ENCODE measurements at regions not wholly inside any gene's neighbourhood (a gene's known extent, or its start where the extent isn't known, plus 50 kb on each side); places are given as distances from the start of the nearest gene placed in this dataset.
A peak's percentile ranks its signal among the peaks of the same experiment; 100 is the strongest.

DNA sequence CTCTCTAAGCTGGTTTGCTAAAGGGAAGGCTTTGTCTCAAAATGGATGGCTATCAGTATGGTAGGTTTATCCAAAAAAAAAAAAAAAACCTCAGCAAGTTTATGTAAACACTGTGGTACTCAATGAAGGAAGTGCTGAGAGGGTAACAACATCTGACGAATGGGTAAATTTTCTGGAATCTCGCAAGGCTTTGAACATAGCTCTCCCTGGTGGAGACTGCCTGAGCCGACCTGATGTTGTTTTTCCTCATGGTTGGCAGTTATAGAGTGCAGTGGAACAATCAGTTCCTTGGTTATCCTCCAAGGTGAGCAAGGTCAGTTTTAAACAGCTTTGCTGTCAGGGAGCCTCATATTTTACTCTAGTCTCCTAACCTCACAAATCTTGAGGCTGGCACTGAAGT is 94.6 kb downstream of the ZPLD1 start:
- DNase-seq, result peak; percentile 42
- in situ Hi-C loops (cut with HindIII; ENCODE audit: low pct_ligation_motif_present, low pct_unique_long_range_greater_than_20kb, low sequenced_read_pairs), result loop anchor here (25.0 kb wide), 1 partner anchor 292 kb away; no protein-coding TSS in a partner anchor

DNA sequence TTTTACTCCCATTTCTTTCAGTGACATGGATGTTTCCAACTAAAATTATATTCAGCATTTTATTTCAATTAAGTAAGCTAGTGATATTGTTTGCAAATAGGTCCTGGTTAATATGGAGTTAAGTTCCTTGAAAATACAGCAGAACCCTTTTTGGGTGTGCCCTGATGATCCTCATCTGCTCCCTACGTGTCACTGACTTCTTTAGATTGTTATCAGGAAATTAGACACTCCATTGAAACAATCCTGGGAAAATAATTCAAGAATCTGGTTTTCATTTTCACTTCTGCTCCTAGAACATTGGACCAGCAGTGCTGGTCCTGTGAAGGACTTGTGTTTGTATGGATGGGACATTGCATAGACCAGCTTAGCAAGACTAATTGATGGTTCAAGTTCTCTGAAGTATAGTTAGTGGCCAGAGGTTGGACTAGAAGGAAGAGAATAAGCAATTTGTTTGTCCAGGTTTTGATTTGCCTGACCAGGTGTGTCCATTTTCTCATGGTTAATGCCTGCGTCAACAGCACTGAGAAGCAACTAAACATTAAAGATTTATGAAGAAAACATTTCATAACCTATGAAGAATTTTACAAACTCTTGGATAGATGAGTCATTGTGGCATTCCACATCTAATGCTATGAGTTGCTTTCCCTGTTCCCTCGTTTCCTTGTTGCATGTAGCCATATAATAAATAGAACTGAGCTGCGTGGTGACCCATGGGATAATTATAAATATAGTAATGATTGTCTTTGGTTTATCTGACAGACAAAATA is 95.8 kb downstream of the ZPLD1 start:
- no peak for DNase-seq
- in situ Hi-C loops (cut with HindIII; ENCODE audit: low pct_ligation_motif_present, low pct_unique_long_range_greater_than_20kb, low sequenced_read_pairs), result loop anchor here (25.0 kb wide), 1 partner anchor 293 kb away; no protein-coding TSS in a partner anchor

DNA sequence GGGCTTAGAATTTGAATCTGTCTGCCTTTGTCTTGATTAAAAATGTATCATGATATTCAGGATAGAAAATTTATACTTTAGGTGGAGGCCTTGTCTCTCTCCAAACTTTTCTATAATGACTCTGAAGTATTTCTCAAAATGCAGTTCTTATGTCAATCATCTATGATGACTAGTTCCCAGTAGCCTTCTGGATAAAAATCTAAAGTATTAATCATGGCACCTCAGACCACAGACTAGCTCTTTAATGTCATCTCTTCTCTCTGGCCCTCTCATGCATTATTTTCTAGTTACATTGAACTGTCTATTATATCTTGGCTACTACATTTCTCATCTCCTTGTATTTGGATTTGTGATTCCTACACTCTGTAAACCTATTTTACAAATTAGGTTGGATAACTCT is 96.9 kb downstream of the ZPLD1 start:
- in situ Hi-C loops (cut with HindIII; ENCODE audit: low pct_ligation_motif_present, low pct_unique_long_range_greater_than_20kb, low sequenced_read_pairs), result loop anchor here (25.0 kb wide), 1 partner anchor 294 kb away; no protein-coding TSS in a partner anchor
- DNase-seq, result no peak

GRCh38 chr3:102532901-102533300 is 98.1 kb downstream of the ZPLD1 start:
- no peak for DNase-seq
- in situ Hi-C loops (cut with HindIII; ENCODE audit: low pct_ligation_motif_present, low pct_unique_long_range_greater_than_20kb, low sequenced_read_pairs), result loop anchor here (25.0 kb wide), 1 partner anchor 296 kb away; no protein-coding TSS in a partner anchor

DNA sequence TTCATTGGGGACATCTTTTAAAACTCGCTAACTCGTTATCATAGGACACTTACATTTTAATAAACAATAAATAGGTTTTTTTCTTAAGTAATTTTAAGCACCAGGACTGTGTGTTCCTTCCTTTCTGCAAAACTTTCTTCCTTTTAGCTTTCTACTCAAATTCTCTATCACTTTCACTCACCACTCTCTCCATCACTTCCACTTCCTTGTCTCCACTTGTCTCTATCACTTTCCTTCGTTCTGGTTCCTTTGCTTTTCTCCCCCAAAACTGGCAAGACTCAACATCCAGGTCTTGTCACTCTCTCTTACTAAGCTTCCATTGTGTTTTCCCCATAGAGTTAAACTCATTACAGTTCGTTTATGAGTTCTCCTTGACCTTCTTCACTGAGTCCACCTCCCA is 99.0 kb downstream of the ZPLD1 start:
- in situ Hi-C loops (cut with HindIII; ENCODE audit: low pct_ligation_motif_present, low pct_unique_long_range_greater_than_20kb, low sequenced_read_pairs), result loop anchor here (25.0 kb wide), 1 partner anchor 296 kb away; no protein-coding TSS in a partner anchor
- DNase-seq, result no peak

DNA sequence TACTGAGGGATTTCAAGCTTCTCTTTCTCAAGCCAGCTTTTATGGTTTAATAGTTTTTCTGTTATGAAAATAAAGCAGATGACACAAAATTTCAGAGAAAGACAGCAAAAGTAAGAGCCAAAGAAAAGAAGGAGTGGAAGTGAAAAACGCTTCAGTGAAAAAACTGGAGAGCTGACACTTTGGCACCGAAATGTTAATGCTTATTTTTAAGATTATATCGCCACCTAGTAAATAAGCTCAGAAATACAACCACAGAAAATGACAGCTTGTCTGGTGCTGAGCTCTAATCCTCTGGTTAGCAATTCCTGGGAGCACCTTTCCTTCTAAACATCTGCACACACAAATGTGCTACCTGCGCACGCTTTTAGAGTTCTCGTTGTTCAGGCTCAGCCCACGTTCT is 101.6 kb downstream of the ZPLD1 start:
- in situ Hi-C loops (cut with HindIII; ENCODE audit: low pct_ligation_motif_present, low pct_unique_long_range_greater_than_20kb, low sequenced_read_pairs), result loop anchor here (25.0 kb wide), 1 partner anchor 299 kb away; no protein-coding TSS in a partner anchor
- peak; percentile 63 for DNase-seq

GRCh38 chr3:102537123-102537522 is 102.3 kb downstream of the ZPLD1 start:
- no peak for DNase-seq
- in situ Hi-C loops (cut with HindIII; ENCODE audit: low pct_ligation_motif_present, low pct_unique_long_range_greater_than_20kb, low sequenced_read_pairs), result loop anchor here (25.0 kb wide), 1 partner anchor 300 kb away; no protein-coding TSS in a partner anchor

DNA sequence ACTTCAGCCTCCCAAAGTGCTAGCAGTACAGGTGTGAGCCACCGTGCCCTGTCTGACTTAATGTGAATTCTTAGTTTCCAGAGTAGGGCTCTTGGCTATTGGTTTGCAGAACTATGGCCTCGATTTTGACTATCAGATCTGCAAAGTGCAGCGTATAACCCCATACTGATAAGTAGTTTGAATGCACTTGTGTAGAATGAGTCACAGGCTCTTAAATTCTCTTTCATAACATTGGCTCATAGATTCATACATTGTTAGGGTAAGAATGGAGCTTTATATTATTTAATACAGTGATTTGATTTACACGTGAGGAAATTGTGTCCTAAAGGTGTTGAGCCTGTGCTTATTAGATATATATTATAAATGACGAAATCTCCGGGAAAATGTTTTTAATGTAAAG is 109.9 kb downstream of the ZPLD1 start:
- in situ Hi-C loops (cut with HindIII; ENCODE audit: low pct_ligation_motif_present, low pct_unique_long_range_greater_than_20kb, low sequenced_read_pairs), result loop anchor here (25.0 kb wide), 1 partner anchor 307 kb away; no protein-coding TSS in a partner anchor
- DNase-seq, result no peak

DNA sequence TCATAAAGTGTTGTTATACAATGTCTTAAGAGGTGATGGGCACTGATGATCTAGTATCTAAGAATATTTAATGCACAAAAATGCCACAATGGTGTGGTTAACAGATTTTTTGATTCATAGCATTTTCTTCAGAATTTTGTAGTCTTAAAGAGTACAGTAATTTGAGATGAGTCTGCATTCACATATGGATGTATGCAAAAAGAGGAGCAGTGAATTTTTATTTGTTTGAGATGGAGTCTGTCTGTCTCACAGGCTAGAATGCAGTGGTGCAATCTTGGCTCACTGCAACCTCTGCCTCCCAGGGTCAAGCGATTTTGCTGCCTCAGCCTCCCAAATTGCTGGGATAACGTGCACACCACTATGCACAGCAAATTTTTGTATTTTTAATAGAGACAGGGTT is 110.5 kb downstream of the ZPLD1 start:
- DNase-seq, result no peak
- in situ Hi-C loops (cut with HindIII; ENCODE audit: low pct_ligation_motif_present, low pct_unique_long_range_greater_than_20kb, low sequenced_read_pairs), result loop anchor here (25.0 kb wide), 1 partner anchor 308 kb away; no protein-coding TSS in a partner anchor

- DNase-seq, result no peak
- in situ Hi-C loops (cut with HindIII; ENCODE audit: low pct_ligation_motif_present, low pct_unique_long_range_greater_than_20kb, low sequenced_read_pairs), result no loop called here
These were observed 119.1 kb downstream of the ZPLD1 start for GRCh38 chr3:102553876-102554275.

GRCh38 chr3:102570511-102570910 is 135.7 kb downstream of the ZPLD1 start:
- in situ Hi-C loops (cut with HindIII; ENCODE audit: low pct_ligation_motif_present, low pct_unique_long_range_greater_than_20kb, low sequenced_read_pairs), result no loop called here
- no peak for DNase-seq

GRCh38 chr3:102571006-102571405 is 136.2 kb downstream of the ZPLD1 start:
- no peak for DNase-seq
- in situ Hi-C loops (cut with HindIII; ENCODE audit: low pct_ligation_motif_present, low pct_unique_long_range_greater_than_20kb, low sequenced_read_pairs), result no loop called here

GRCh38 chr3:102571720-102572384 is 137.0 kb downstream of the ZPLD1 start:
- DNase-seq, result no peak
- in situ Hi-C loops (cut with HindIII; ENCODE audit: low pct_ligation_motif_present, low pct_unique_long_range_greater_than_20kb, low sequenced_read_pairs), result no loop called here

DNA sequence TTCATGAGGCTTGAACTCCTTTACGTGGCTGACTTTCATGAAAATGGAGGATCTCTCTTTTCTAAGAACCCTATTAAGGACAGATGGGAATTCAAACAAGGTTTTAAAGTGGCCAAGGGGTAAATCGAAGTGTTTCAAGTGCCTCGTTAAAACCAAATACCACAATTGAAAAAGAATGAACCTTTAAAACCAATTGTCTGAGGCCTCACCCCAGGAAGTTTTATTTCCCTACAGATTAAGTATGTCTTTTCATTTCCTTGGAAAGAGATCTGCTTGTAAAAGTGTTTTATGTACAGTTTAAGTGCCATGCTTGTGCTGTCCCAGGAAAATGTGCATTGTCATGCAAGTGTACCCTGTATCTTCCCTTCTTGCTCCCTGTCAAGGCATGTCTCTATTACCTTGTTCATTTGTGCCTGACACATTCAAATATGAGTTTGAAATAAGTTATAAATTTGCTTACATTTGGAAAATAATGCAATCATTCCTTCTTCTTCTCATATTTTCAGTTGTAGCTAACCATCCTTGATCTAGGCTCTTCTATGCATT is 138.7 kb downstream of the ZPLD1 start:
- DNase-seq, result no peak
- in situ Hi-C loops (cut with HindIII; ENCODE audit: low pct_ligation_motif_present, low pct_unique_long_range_greater_than_20kb, low sequenced_read_pairs), result no loop called here

GRCh38 chr3:102574355-102574754 is 139.5 kb downstream of the ZPLD1 start:
- DNase-seq, result no peak
- in situ Hi-C loops (cut with HindIII; ENCODE audit: low pct_ligation_motif_present, low pct_unique_long_range_greater_than_20kb, low sequenced_read_pairs), result no loop called here

DNA sequence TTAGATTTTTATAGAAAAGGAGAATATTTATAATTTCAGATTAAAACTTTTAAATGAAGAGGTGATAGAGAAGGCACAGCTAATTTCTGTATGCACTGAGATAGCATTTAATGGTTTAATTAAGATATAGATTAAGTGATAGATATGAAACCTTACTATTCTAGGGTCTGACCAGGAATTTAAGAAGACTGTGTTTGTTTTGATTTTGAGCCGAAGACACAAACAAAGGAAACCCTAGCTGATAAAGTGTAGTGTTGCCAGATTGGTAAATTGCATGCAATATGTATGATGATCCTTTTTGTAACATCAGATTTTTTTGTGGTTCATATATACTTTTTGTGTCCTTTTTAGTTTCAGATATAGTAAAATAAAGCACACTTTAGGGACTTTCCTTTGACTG is 141.8 kb downstream of the ZPLD1 start:
- in situ Hi-C loops (cut with HindIII; ENCODE audit: low pct_ligation_motif_present, low pct_unique_long_range_greater_than_20kb, low sequenced_read_pairs), result no loop called here
- DNase-seq, result no peak

DNA sequence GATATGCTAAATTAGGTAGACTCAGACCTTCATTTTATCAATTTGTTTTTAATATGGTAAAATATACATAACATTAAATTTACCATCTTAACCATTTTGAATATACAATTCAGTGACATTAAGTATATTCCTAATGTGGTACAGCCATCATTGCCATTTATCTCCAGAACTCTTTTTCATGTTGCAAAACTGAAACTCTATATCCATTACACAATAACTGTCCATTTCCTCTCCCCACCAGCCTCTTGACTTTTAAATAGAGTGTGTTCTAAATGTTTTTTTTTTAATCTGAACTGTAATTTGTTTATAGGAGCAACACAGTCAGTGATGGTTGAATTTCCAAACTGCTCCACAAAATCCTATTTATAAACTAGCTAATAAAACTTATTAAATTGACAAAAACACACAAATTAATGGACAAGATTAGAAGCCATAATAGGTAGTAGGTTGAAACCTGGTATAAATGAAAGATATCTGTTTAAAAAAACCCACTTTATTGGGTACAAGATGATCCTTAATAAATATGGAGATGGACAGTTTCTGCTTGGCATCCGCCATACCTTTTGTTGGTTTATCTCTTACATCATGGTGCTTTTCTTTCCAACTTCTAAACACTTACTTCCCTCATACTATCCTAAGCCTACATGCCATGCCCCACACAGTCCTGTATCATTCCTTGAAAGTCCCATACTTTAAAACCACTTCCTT is 142.4 kb downstream of the ZPLD1 start:
- no peak for DNase-seq
- in situ Hi-C loops (cut with HindIII; ENCODE audit: low pct_ligation_motif_present, low pct_unique_long_range_greater_than_20kb, low sequenced_read_pairs), result no loop called here

DNA sequence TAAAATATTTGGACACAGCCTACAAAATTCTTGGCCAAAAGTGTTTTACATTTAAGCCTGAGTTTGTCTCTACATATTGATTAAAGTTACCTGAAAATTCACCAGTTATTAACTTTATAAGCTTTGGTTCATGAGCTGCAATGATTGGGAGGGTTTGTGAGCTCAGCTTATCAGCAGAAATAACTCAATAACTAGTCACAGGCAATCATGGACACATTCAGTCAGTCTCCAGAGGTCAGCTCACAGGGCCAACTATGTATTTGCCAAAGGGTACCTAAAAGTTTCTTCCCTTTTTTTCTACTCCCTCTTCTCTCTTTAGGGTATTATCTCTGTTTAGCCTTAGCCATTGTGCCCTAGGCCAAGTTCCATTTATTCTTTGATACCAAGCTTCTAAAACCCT is 145.9 kb downstream of the ZPLD1 start:
- in situ Hi-C loops (cut with HindIII; ENCODE audit: low pct_ligation_motif_present, low pct_unique_long_range_greater_than_20kb, low sequenced_read_pairs), result no loop called here
- no peak for DNase-seq

DNA sequence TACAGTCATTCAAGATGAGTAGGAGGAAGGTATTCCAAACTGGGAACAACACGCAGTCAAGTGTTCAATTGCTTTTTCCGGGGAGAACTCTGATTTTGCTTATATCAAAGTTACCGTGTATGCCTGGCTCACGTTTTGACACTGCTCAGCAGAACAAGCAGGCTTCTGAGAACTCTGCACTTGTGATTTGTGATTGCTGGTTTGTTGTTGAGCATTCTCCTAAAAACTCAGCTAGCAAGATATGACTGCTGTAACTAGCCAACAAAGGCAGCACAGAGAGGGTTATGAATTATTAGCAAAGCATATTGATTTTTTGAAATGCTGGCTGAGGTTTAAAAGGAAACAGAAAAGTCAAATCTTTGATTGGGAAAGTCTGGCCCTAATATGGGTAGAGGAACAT is 151.7 kb downstream of the ZPLD1 start:
- DNase-seq, result no peak
- in situ Hi-C loops (cut with HindIII; ENCODE audit: low pct_ligation_motif_present, low pct_unique_long_range_greater_than_20kb, low sequenced_read_pairs), result no loop called here
